ENCODE measurements at regions not wholly inside any gene's neighbourhood (a gene's known extent, or its start where the extent isn't known, plus 50 kb on each side); places are given as distances from the start of the nearest gene placed in this dataset.
"Not testable (repeated sequence)": the region's sequence is repeated elsewhere in the genome, so short reads cannot be mapped to it uniquely, and the experiment has no call there.

- H3K4me1 Mint-ChIP-seq (ENCODE audit: low read depth): no peaks in the 10 kb centered on the region
- no peak overlapping the region for H3K4me3 Mint-ChIP-seq
- no peaks in the 10 kb centered on the region for H3K9me3 Mint-ChIP-seq
- H3K36me3 Mint-ChIP-seq (ENCODE audit: insufficient read depth): no peaks in the 10 kb centered on the region
- ATAC-seq (no peak), DNase-seq (no peak)
- H3K27me3 Mint-ChIP-seq (ENCODE audit: low read depth): peaks cover 26% of the 10 kb centered on the region
Measured at GRCh38 chr20:48340883-48341281, 486.9 kb downstream of the PREX1 start.

- ATAC-seq: no peak
- peaks cover 26% of the 10 kb centered on the region for H3K27me3 Mint-ChIP-seq (ENCODE audit: low read depth)
- H3K4me1 Mint-ChIP-seq (ENCODE audit: low read depth): no peaks in the 10 kb centered on the region
- H3K36me3 Mint-ChIP-seq (ENCODE audit: insufficient read depth): no peaks in the 10 kb centered on the region
- H3K4me3 Mint-ChIP-seq: no peak overlapping the region
- no peak for DNase-seq
- no peaks in the 10 kb centered on the region for H3K9me3 Mint-ChIP-seq
Measured at GRCh38 chr20:48339986-48340882, 487.6 kb downstream of the PREX1 start.

- no peak overlapping the region for H3K4me3 Mint-ChIP-seq
- H3K4me1 Mint-ChIP-seq (ENCODE audit: low read depth): no peaks in the 10 kb centered on the region
- ATAC-seq: no peak
- H3K36me3 Mint-ChIP-seq (ENCODE audit: insufficient read depth): no peaks in the 10 kb centered on the region
- H3K27me3 Mint-ChIP-seq (ENCODE audit: low read depth): peaks cover 30% of the 10 kb centered on the region
- DNase-seq: no peak
- H3K9me3 Mint-ChIP-seq: no peaks in the 10 kb centered on the region
Measured at GRCh38 chr20:48339190-48339985, 488.4 kb downstream of the PREX1 start.

- Mint-ChIP-seq H3K36me3 (ENCODE audit: insufficient read depth) (no peaks in the 10 kb centered on the region), H3K4me1 (ENCODE audit: low read depth) (no peaks in the 10 kb centered on the region), H3K9me3 (no peaks in the 10 kb centered on the region), H3K4me3 (no peak overlapping the region), H3K27me3 (ENCODE audit: low read depth) (peaks cover 30% of the 10 kb centered on the region)
- ATAC-seq (no peak), DNase-seq (no peak)
Measured at GRCh38 chr20:48338717-48339116, 489.1 kb downstream of the PREX1 start.

GRCh38 chr20:48336597-48336996 is 491.2 kb downstream of the PREX1 start:
- Mint-ChIP-seq H3K9me3 (no peaks in the 10 kb centered on the region), H3K27me3 (ENCODE audit: low read depth) (peaks cover 24% of the 10 kb centered on the region)
- no peak for DNase-seq

GRCh38 chr20:48335308-48336050 is 492.3 kb downstream of the PREX1 start:
- H3K4me3 Mint-ChIP-seq: no peak overlapping the region
- ATAC-seq: no peak
- H3K36me3 Mint-ChIP-seq (ENCODE audit: insufficient read depth): no peaks in the 10 kb centered on the region
- H3K27me3 Mint-ChIP-seq (ENCODE audit: low read depth): peaks cover 21% of the 10 kb centered on the region
- no peaks in the 10 kb centered on the region for H3K4me1 Mint-ChIP-seq (ENCODE audit: low read depth)
- DNase-seq: no peak
- H3K9me3 Mint-ChIP-seq: no peaks in the 10 kb centered on the region

More at GRCh38 chr20:48336597-48336996, 491.2 kb downstream of the PREX1 start:
- ATAC-seq: no peak
- Mint-ChIP-seq H3K4me1 (ENCODE audit: low read depth) (no peaks in the 10 kb centered on the region), H3K4me3 (no peak overlapping the region), H3K36me3 (ENCODE audit: insufficient read depth) (no peaks in the 10 kb centered on the region)

- peaks cover 20% of the 10 kb centered on the region for H3K27me3 Mint-ChIP-seq (ENCODE audit: low read depth)
- no peaks in the 10 kb centered on the region for H3K36me3 Mint-ChIP-seq (ENCODE audit: insufficient read depth)
- ATAC-seq (no peak), DNase-seq (no peak)
- no peaks in the 10 kb centered on the region for H3K9me3 Mint-ChIP-seq
- no peaks in the 10 kb centered on the region for H3K4me1 Mint-ChIP-seq (ENCODE audit: low read depth)
- no peak overlapping the region for H3K4me3 Mint-ChIP-seq
Measured at GRCh38 chr20:48333707-48334106, 494.1 kb downstream of the PREX1 start.

GRCh38 chr20:48332555-48332954 is 495.2 kb downstream of the PREX1 start:
- no peak overlapping the region for H3K4me3 Mint-ChIP-seq
- H3K27me3 Mint-ChIP-seq (ENCODE audit: low read depth): peaks cover 28% of the 10 kb centered on the region
- no peaks in the 10 kb centered on the region for H3K36me3 Mint-ChIP-seq (ENCODE audit: insufficient read depth)
- DNase-seq (no peak), ATAC-seq (no peak)
- H3K4me1 Mint-ChIP-seq (ENCODE audit: low read depth): no peaks in the 10 kb centered on the region
- no peaks in the 10 kb centered on the region for H3K9me3 Mint-ChIP-seq

- Mint-ChIP-seq H3K9me3 (no peaks in the 10 kb centered on the region), H3K36me3 (ENCODE audit: insufficient read depth) (no peaks in the 10 kb centered on the region), H3K27me3 (ENCODE audit: low read depth) (peaks cover 25% of the 10 kb centered on the region), H3K4me1 (ENCODE audit: low read depth) (no peaks in the 10 kb centered on the region), H3K4me3 (no peak overlapping the region)
- ATAC-seq (no peak), DNase-seq (no peak)
Measured at GRCh38 chr20:48331518-48332286, 496.1 kb downstream of the PREX1 start.

- H3K36me3 Mint-ChIP-seq (ENCODE audit: insufficient read depth): no peaks in the 10 kb centered on the region
- no peaks in the 10 kb centered on the region for H3K4me1 Mint-ChIP-seq (ENCODE audit: low read depth)
- no peak for DNase-seq
- H3K9me3 Mint-ChIP-seq: no peaks in the 10 kb centered on the region
- peaks cover 23% of the 10 kb centered on the region for H3K27me3 Mint-ChIP-seq (ENCODE audit: low read depth)
- ATAC-seq: no peak
- no peak overlapping the region for H3K4me3 Mint-ChIP-seq
Measured at GRCh38 chr20:48329676-48330664, 497.8 kb downstream of the PREX1 start.

GRCh38 chr20:48329031-48329615 is 498.7 kb downstream of the PREX1 start:
- no peak for DNase-seq
- H3K4me1 Mint-ChIP-seq (ENCODE audit: low read depth): no peaks in the 10 kb centered on the region
- peaks cover 20% of the 10 kb centered on the region for H3K27me3 Mint-ChIP-seq (ENCODE audit: low read depth)
- no peaks in the 10 kb centered on the region for H3K9me3 Mint-ChIP-seq
- no peaks in the 10 kb centered on the region for H3K36me3 Mint-ChIP-seq (ENCODE audit: insufficient read depth)
- no peak for ATAC-seq
- H3K4me3 Mint-ChIP-seq: no peak overlapping the region

- not testable (repeated sequence) for H3K4me1 Mint-ChIP-seq (ENCODE audit: low read depth); DNase-seq; H3K9me3 Mint-ChIP-seq; H3K36me3 Mint-ChIP-seq (ENCODE audit: insufficient read depth); ATAC-seq; H3K4me3 Mint-ChIP-seq
- peaks cover 18% of the 10 kb centered on the region for H3K27me3 Mint-ChIP-seq (ENCODE audit: low read depth)
Measured at GRCh38 chr20:48327848-48328247, 500.0 kb downstream of the PREX1 start.
